ENCODE measurements at regions not wholly inside any gene's neighbourhood (a gene's known extent, or its start where the extent isn't known, plus 50 kb on each side); places are given as distances from the start of the nearest gene placed in this dataset.

- Mint-ChIP-seq H3K9me3 (ENCODE audit: low read depth) (no peaks in the 10 kb centered on the region), H3K36me3 (ENCODE audit: insufficient read depth) (no peaks in the 10 kb centered on the region), H3K27ac (no peak overlapping the region), H3K27me3 (peaks cover 7% of the 10 kb centered on the region), H3K4me3 (ENCODE audit: low read depth) (no peak overlapping the region), H3K4me1 (ENCODE audit: low read depth) (no peaks in the 10 kb centered on the region)
- no peak for DNase-seq (ENCODE audit: low spot score, unreplicated experiment)
- TF ChIP-seq, protein P1, sequence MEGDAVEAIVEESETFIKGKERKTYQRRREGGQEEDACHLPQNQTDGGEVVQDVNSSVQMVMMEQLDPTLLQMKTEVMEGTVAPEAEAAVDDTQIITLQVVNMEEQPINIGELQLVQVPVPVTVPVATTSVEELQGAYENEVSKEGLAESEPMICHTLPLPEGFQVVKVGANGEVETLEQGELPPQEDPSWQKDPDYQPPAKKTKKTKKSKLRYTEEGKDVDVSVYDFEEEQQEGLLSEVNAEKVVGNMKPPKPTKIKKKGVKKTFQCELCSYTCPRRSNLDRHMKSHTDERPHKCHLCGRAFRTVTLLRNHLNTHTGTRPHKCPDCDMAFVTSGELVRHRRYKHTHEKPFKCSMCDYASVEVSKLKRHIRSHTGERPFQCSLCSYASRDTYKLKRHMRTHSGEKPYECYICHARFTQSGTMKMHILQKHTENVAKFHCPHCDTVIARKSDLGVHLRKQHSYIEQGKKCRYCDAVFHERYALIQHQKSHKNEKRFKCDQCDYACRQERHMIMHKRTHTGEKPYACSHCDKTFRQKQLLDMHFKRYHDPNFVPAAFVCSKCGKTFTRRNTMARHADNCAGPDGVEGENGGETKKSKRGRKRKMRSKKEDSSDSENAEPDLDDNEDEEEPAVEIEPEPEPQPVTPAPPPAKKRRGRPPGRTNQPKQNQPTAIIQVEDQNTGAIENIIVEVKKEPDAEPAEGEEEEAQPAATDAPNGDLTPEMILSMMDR (IDR thresholded peaks at IDR 0.05; ENCODE audit: unreplicated experiment) = no peak
Observed at GRCh38 chr7:1317646-1318045, 85.0 kb downstream of the UNCX start.

DNA sequence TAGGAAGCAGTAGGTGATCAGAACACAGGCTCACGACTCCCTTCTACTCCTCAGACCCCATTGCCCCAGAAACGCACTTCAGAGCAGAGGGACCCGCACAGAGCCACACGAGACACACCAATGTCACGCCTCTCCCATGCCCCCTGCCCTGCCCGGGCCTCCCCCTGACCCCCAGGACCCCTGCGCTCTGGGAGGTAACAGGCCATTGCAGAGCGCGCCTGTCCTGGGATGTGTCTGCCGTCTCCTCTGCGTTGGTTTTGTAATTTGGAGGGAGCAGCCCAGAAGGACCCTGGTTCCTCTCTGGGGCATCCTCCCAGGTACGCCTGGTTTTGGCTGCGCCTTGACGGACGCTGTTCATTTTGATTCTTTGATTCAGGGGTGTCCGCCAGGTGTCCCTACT is 85.4 kb downstream of the UNCX start:
- Mint-ChIP-seq H3K36me3 (ENCODE audit: insufficient read depth) (no peaks in the 10 kb centered on the region), H3K27ac (no peak overlapping the region), H3K4me1 (ENCODE audit: low read depth) (no peaks in the 10 kb centered on the region), H3K9me3 (ENCODE audit: low read depth) (no peaks in the 10 kb centered on the region), H3K27me3 (peaks cover 7% of the 10 kb centered on the region), H3K4me3 (ENCODE audit: low read depth) (no peak overlapping the region)
- TF ChIP-seq, protein P1 (IDR thresholded peaks at IDR 0.05; ENCODE audit: unreplicated experiment) = no peak
- no peak for DNase-seq (ENCODE audit: low spot score, unreplicated experiment)

DNA sequence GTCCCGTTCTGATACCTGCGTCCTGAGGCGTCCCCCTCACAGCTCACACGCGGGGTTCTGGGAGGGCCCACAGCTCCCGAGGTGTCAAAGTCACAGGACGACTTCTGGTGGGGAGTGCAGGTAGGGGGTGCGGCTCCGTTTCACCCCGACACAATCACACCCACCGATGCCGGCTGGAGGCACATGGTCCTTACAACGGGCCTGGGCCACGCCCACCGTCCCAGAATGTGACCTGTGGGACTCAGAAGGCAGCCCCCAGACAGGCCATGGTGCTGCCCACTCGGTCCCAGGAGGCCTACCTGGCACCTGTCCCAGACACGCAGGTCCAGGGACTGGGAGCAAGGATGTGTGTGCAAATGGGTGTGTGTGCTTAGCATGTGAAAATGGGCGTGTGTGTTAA is 86.0 kb downstream of the UNCX start:
- Mint-ChIP-seq H3K36me3 (ENCODE audit: insufficient read depth) (no peaks in the 10 kb centered on the region), H3K9me3 (ENCODE audit: low read depth) (no peaks in the 10 kb centered on the region), H3K4me3 (ENCODE audit: low read depth) (no peak overlapping the region), H3K4me1 (ENCODE audit: low read depth) (no peaks in the 10 kb centered on the region), H3K27me3 (peaks cover 7% of the 10 kb centered on the region), H3K27ac (no peak overlapping the region)
- DNase-seq (ENCODE audit: low spot score, unreplicated experiment) = no peak
- TF ChIP-seq, protein P1 (IDR thresholded peaks at IDR 0.05; ENCODE audit: unreplicated experiment) = no peak

GRCh38 chr7:1320616-1321240 is 88.1 kb downstream of the UNCX start:
- H3K27ac Mint-ChIP-seq = no peak overlapping the region
- no peaks in the 10 kb centered on the region for H3K9me3 Mint-ChIP-seq (ENCODE audit: low read depth)
- H3K36me3 Mint-ChIP-seq (ENCODE audit: insufficient read depth) = no peaks in the 10 kb centered on the region
- TF ChIP-seq, protein P1 (IDR thresholded peaks at IDR 0.05; ENCODE audit: unreplicated experiment) = no peak
- no peak for DNase-seq (ENCODE audit: low spot score, unreplicated experiment)
- peaks cover 10% of the 10 kb centered on the region for H3K27me3 Mint-ChIP-seq
- no peaks in the 10 kb centered on the region for H3K4me1 Mint-ChIP-seq (ENCODE audit: low read depth)
- H3K4me3 Mint-ChIP-seq (ENCODE audit: low read depth) = no peak overlapping the region

DNA sequence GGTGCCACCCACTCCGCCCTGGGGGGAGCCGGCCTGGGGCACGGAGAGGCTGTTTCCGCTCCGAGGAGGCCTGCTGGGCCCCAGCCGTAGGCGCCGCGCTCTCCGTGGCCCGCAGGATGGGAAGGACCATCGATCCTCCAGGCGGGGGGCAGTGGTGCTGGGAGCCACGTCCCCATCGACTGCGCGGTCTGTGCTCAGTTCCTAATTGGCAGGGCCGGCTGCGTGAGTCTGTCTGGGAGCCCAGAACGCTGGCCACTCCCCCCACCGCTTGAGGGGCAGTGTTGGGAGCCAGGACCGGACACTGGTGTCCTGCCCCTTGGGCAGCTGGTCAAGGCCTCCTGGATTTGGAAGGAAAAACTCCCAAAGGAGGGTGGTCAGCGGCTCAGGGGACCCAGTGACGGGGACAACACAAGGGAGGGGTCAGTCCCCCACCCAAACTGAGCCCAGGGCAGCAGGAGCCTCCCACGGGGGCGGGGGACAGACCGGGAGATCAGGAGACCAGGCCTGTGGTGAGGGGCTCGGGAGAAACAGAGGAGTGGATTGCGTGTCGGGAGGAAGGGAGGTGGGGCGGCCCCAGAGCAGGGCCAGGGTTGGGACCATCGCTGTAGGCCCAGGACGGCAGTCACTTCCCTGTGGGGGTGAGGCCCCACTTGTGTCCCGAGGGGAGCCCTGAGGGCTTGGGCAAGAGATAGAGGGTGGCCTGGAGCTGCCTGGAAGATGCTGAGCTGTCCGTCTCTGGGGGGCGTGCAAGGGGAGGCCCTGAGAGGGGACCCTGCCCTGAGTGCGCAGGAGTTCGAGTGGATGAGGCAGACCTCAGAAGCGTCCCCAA is 89.0 kb downstream of the UNCX start:
- H3K27ac Mint-ChIP-seq = no peak overlapping the region
- H3K27me3 Mint-ChIP-seq = peaks cover 7% of the 10 kb centered on the region
- no peaks in the 10 kb centered on the region for H3K4me1 Mint-ChIP-seq (ENCODE audit: low read depth)
- no peaks in the 10 kb centered on the region for H3K36me3 Mint-ChIP-seq (ENCODE audit: insufficient read depth)
- DNase-seq (ENCODE audit: low spot score, unreplicated experiment) = no peak
- TF ChIP-seq, protein P1 (IDR thresholded peaks at IDR 0.05; ENCODE audit: unreplicated experiment) = no peak
- no peak overlapping the region for H3K4me3 Mint-ChIP-seq (ENCODE audit: low read depth)
- no peaks in the 10 kb centered on the region for H3K9me3 Mint-ChIP-seq (ENCODE audit: low read depth)
